Caco-2 (cell line): ENCODE measurements at regions not wholly inside any gene's neighbourhood (a gene's known extent, or its start where the extent isn't known, plus 50 kb on each side); places are given as distances from the start of the nearest gene placed in this dataset.

Source experiments
- BruUV-seq: library from RNA; stranded (reverse); fragments of 400-500 nt; replicated peaks from 2 replicates; lab custom pipeline; 2021; lab: Mats Ljungman, UMichigan
- CTCF ChIA-PET: fragments of 300-600 bp; sonication (Branson Sonifier 250); formaldehyde crosslinking; loops from one replicate; lab custom pipeline; 2022; ENCODE audit warnings: antibody characterized with exemption; lab: Charles Lee
- POLR2A ChIA-PET: fragments of 300-600 bp; sonication (Branson Sonifier 250); formaldehyde crosslinking; loops from one replicate; lab custom pipeline; 2022; ENCODE audit warnings: antibody characterized with exemption; lab: Charles Lee
- DNase-seq, 2 experiments: peaks; one replicate each; pipeline versions ENCODE4 v3.0.0 to v3.0.0-alpha.2; 2020 to 2022
- H3K27me3 ChIP-seq: replicated peaks from 2 replicates; pipeline ENCODE4 v1.6.0; 2011; ENCODE audit warnings: low read length; ENCODE audit not compliant: control insufficient read depth, insufficient read depth
- H3K36me3 ChIP-seq: 2 replicates; pipeline ENCODE4 v1.5.1; 2011; ENCODE audit warnings: low read length; ENCODE audit not compliant: control insufficient read depth, insufficient read depth
- H3K4me1 ChIP-seq: fragments of 250-450 bp; sonication (Bioruptor Pico); 2 replicates; pipeline ENCODE4 v1.5.1; 2020; ENCODE audit warnings: mild to moderate bottlenecking
- H3K4me3 ChIP-seq: 2 replicates; pipeline ENCODE4 v1.5.1; 2011; ENCODE audit warnings: low read depth, mild to moderate bottlenecking, control low read depth, low read length
- H3K9me3 ChIP-seq: fragments of 250-450 bp; sonication (Bioruptor Pico); 2 replicates; pipeline ENCODE4 v1.5.1; 2020; ENCODE audit warnings: mild to moderate bottlenecking, moderate library complexity
- H3K27ac Mint-ChIP-seq: one replicate; pipeline ENCODE4 v1.8.0; 2022; ENCODE audit warnings: mixed read lengths; ENCODE audit not compliant: unreplicated experiment
- H3K27me3 Mint-ChIP-seq: one replicate; pipeline ENCODE4 v1.8.0; 2022; ENCODE audit warnings: mixed read lengths; ENCODE audit not compliant: insufficient read depth, unreplicated experiment
- H3K36me3 Mint-ChIP-seq: one replicate; pipeline ENCODE4 v1.8.0; 2022; ENCODE audit warnings: mild to moderate bottlenecking, mixed read lengths; ENCODE audit not compliant: insufficient read depth, unreplicated experiment
- H3K4me1 Mint-ChIP-seq: one replicate; pipeline ENCODE4 v1.8.0; 2022; ENCODE audit warnings: low read depth, mixed read lengths; ENCODE audit not compliant: unreplicated experiment
- H3K4me3 Mint-ChIP-seq: one replicate; pipeline ENCODE4 v1.8.0; 2022; ENCODE audit warnings: mild to moderate bottlenecking, moderate library complexity, mixed read lengths; ENCODE audit not compliant: unreplicated experiment
- H3K9me3 Mint-ChIP-seq: one replicate; pipeline ENCODE4 v1.8.0; 2022; ENCODE audit warnings: mixed read lengths; ENCODE audit not compliant: unreplicated experiment
- intact Hi-C: fragments of 100-400 bp; cut with micrococcal nuclease; formaldehyde crosslinking; loops from one replicate; pipeline ENCODE4 v1.10.0; 2022; ENCODE audit not compliant: unreplicated experiment
- TF ChIP-seq, protein P1 (sequence below), 2 experiments: fragments of 200-600 bp in 1 of 2; IDR thresholded peaks; 1 replicate in 1 of 2; 2 replicates in 1 of 2; pipeline versions ENCODE4 v1.5.1 to v1.8.0; 2011 to 2022; ENCODE audit warnings: antibody characterized with exemption in 1 of 2, control low read depth in 1 of 2, inconsistent platforms in 1 of 2, low read depth in 1 of 2, low read length in 1 of 2, mild to moderate bottlenecking in 1 of 2, moderate library complexity in 1 of 2; ENCODE audit not compliant: insufficient read depth in 1 of 2, severe bottlenecking in 1 of 2, unreplicated experiment in 1 of 2

DNA sequence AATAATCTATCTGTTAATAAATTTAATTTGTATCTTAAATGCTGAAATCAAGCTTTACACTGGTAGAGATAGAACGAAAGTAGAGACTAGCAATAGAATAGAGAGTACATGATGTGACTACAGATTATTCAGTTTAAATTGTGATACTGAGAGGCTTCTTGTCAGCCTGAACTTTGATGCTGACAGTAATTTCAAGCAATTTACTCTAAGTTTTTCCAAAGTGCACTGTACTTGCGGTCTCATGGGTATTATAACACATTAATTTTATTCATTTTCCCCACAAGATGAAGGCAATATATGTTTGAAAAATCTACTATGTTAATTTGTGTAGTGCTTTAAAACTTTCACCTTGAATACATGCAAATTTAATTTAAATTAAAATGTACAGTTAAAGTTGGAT is 914.0 kb upstream of the FBXO33 start:
- no peaks in the 10 kb centered on the region for H3K9me3 Mint-ChIP-seq
- intact Hi-C loops = no loop called here
- Histone ChIP-seq H3K9me3 (no peaks in the 10 kb centered on the region), H3K36me3 (no peaks in the 10 kb centered on the region), H3K4me1 (no peaks in the 10 kb centered on the region), H3K27me3 (no peaks in the 10 kb centered on the region), H3K4me3 (no peak overlapping the region)
- POLR2A ChIA-PET = no interaction called here
- no TSS peak for BruUV-seq
- H3K4me1 Mint-ChIP-seq = no peaks in the 10 kb centered on the region
- CTCF ChIA-PET = no interaction called here
- no peaks in the 10 kb centered on the region for H3K36me3 Mint-ChIP-seq
- TF ChIP-seq, protein P1, sequence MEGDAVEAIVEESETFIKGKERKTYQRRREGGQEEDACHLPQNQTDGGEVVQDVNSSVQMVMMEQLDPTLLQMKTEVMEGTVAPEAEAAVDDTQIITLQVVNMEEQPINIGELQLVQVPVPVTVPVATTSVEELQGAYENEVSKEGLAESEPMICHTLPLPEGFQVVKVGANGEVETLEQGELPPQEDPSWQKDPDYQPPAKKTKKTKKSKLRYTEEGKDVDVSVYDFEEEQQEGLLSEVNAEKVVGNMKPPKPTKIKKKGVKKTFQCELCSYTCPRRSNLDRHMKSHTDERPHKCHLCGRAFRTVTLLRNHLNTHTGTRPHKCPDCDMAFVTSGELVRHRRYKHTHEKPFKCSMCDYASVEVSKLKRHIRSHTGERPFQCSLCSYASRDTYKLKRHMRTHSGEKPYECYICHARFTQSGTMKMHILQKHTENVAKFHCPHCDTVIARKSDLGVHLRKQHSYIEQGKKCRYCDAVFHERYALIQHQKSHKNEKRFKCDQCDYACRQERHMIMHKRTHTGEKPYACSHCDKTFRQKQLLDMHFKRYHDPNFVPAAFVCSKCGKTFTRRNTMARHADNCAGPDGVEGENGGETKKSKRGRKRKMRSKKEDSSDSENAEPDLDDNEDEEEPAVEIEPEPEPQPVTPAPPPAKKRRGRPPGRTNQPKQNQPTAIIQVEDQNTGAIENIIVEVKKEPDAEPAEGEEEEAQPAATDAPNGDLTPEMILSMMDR (IDR thresholded peaks at IDR 0.05; ENCODE audit: insufficient read depth in 1 of 2, low read depth in 1 of 2, low read length in 1 of 2, severe bottlenecking in 1 of 2, unreplicated experiment in 1 of 2) = no peak
- H3K27me3 Mint-ChIP-seq = no peaks in the 10 kb centered on the region
- H3K4me3 Mint-ChIP-seq = no peak overlapping the region
- H3K27ac Mint-ChIP-seq = no peak overlapping the region
- DNase-seq = no peak

DNA sequence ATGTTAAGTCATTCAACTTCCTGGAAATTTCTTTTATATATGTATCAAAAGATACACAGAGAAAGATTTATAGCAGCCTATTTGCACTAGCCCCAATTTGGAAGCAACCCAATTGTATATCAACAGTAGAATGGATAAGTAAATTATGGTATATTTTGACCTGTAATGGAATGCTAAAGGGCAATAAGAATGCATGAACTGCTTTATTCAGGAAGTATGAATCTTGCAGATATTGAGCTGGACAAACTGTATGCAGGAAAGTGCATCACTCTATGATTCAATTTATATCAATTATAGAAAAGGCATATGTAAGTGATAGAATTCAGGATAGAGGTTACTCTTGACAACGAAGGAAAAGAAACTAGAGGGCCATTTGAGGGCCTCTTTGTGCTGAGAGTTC is 913.1 kb upstream of the FBXO33 start:
- no peaks in the 10 kb centered on the region for H3K4me1 Mint-ChIP-seq
- H3K9me3 Mint-ChIP-seq = no peaks in the 10 kb centered on the region
- TF ChIP-seq, protein P1 (IDR thresholded peaks at IDR 0.05; ENCODE audit: insufficient read depth in 1 of 2, low read depth in 1 of 2, low read length in 1 of 2, severe bottlenecking in 1 of 2, unreplicated experiment in 1 of 2) = no peak
- ChIA-PET CTCF (no interaction called here), POLR2A (no interaction called here)
- Histone ChIP-seq H3K9me3 (no peaks in the 10 kb centered on the region), H3K4me1 (no peaks in the 10 kb centered on the region), H3K36me3 (no peaks in the 10 kb centered on the region), H3K27me3 (no peaks in the 10 kb centered on the region), H3K4me3 (no peak overlapping the region)
- H3K27ac Mint-ChIP-seq = no peak overlapping the region
- no TSS peak for BruUV-seq
- DNase-seq = no peak
- H3K27me3 Mint-ChIP-seq = no peaks in the 10 kb centered on the region
- no peak overlapping the region for H3K4me3 Mint-ChIP-seq
- H3K36me3 Mint-ChIP-seq = no peaks in the 10 kb centered on the region
- intact Hi-C loops = no loop called here

DNA sequence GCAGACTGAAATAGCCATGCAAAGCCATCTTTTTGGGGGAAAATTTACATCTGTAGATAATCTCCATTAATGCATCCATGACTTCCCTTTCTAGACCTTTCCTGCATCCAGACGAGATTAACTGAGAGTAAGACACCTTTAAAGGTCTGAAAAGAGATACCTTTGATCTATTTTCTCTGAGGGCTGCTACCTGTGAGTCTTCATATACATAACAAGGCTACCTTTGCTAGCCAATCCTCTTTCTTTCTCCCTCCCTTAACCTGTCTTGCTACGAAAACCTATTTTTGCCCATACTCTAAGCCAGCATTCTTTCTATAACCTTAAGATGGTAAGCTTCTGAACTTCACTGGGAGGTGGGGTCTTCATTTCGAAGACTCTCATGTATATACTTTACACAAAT is 908.5 kb upstream of the FBXO33 start:
- intact Hi-C loops = no loop called here
- Mint-ChIP-seq H3K27me3 (no peaks in the 10 kb centered on the region), H3K4me1 (no peaks in the 10 kb centered on the region), H3K27ac (no peak overlapping the region), H3K36me3 (no peaks in the 10 kb centered on the region), H3K9me3 (no peaks in the 10 kb centered on the region), H3K4me3 (no peak overlapping the region)
- Histone ChIP-seq H3K4me1 (no peaks in the 10 kb centered on the region), H3K4me3 (no peak overlapping the region), H3K9me3 (no peaks in the 10 kb centered on the region), H3K36me3 (no peaks in the 10 kb centered on the region), H3K27me3 (no peaks in the 10 kb centered on the region)
- ChIA-PET CTCF (no interaction called here), POLR2A (no interaction called here)
- TF ChIP-seq, protein P1 (IDR thresholded peaks at IDR 0.05; ENCODE audit: insufficient read depth in 1 of 2, low read depth in 1 of 2, low read length in 1 of 2, severe bottlenecking in 1 of 2, unreplicated experiment in 1 of 2) = no peak
- DNase-seq = no peak
- no TSS peak for BruUV-seq
